ACC112 (cell line): ENCODE measurements at regions not wholly inside any gene's neighbourhood (a gene's known extent, or its start where the extent isn't known, plus 50 kb on each side); places are given as distances from the start of the nearest gene placed in this dataset.

Experiments used
- H2AFZ ChIP-seq: fragments of 200-600 bp; sonication (generic); one replicate; pipeline ENCODE4 v1.6.0; 2017; ENCODE audit warnings: antibody characterized with exemption, low read length; ENCODE audit not compliant: unreplicated experiment
- H3K27ac ChIP-seq: fragments of 200-600 bp; sonication (generic); 2 replicates; pipeline ENCODE4 v1.5.1; 2014; ENCODE audit warnings: low read depth, mild to moderate bottlenecking, antibody characterized with exemption, low read length, moderate library complexity
- H3K27me3 ChIP-seq: fragments of 200-600 bp; sonication (generic); 2 replicates; pipeline ENCODE4 v1.6.1; 2014; ENCODE audit warnings: mild to moderate bottlenecking, antibody characterized with exemption, low read length, moderate library complexity, mixed read lengths; ENCODE audit not compliant: insufficient read depth
- H3K36me3 ChIP-seq: fragments of 200-600 bp; sonication (generic); 2 replicates; pipeline ENCODE4 v1.6.1; 2016; ENCODE audit warnings: mild to moderate bottlenecking, antibody characterized with exemption, low read length, moderate library complexity, mixed read lengths; ENCODE audit not compliant: insufficient read depth
- H3K4me1 ChIP-seq: fragments of 200-600 bp; sonication (generic); one replicate; pipeline ENCODE4 v1.6.1; 2016; ENCODE audit warnings: low read length, mixed read lengths; ENCODE audit not compliant: insufficient read depth, unreplicated experiment, control insufficient read depth
- H3K4me3 ChIP-seq: fragments of 200-600 bp; sonication (generic); 2 replicates; pipeline ENCODE4 v1.5.1; 2014; ENCODE audit warnings: mild to moderate bottlenecking, low read depth, low read length
- H3K79me2 ChIP-seq: fragments of 200-600 bp; sonication (generic); one replicate; pipeline ENCODE4 v1.6.0; 2016; ENCODE audit warnings: low read length; ENCODE audit not compliant: control insufficient read depth, unreplicated experiment, insufficient read depth

DNA sequence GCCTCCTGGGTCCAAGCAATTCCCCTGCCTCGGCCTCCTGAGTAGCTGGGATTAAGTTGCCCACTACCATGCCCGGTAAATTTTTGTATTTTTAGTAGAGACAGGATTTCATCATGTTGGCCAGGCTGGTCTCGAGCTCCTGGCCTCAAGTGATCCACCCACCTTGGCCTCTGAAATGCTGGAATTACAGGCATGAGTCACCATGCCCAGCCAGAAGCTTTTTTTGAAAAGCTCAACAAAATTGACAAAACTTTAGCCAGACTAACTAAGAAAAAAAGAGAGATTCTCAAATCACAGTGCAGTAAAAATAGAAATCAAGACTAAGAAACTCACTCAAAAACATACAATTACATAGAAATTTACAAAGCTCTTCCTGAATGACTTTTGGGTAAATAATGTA, 420.6 kb downstream of the COL12A1 start:
- H3K4me1 ChIP-seq = no peaks in the 10 kb centered on the region
- no peaks in the 10 kb centered on the region for H3K36me3 ChIP-seq
- no peak overlapping the region for H2AFZ ChIP-seq

DNA sequence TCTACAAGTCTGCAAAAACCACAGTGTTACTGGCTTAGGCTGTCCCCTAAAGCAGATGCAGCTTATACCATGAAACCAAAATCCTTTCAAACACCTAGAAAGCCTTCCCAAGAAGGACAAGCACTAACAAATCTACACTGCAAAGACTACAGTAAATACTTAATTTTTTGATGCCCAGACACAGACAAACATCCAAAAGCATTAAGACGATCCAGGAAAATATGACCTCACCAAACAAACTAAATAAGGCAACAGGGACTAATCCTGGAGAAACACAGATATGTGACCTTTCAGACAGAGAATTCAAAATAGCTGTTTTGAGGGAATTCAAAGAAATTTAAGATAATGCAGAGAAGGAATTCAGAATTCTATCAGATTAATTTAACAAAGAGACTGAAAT, 423.5 kb downstream of the COL12A1 start:
- no peaks in the 10 kb centered on the region for H3K27me3 ChIP-seq
- H3K27ac ChIP-seq = no peak overlapping the region
- no peaks in the 10 kb centered on the region for H3K36me3 ChIP-seq
- no peak overlapping the region for H3K4me3 ChIP-seq
- H2AFZ ChIP-seq = no peak overlapping the region
- no peaks in the 10 kb centered on the region for H3K4me1 ChIP-seq
- no peaks in the 10 kb centered on the region for H3K79me2 ChIP-seq

More for the DNA sequence above, 420.6 kb downstream of the COL12A1 start:
- no peaks in the 10 kb centered on the region for H3K79me2 ChIP-seq
- H3K4me3 ChIP-seq = no peak overlapping the region
- H3K27me3 ChIP-seq = no peaks in the 10 kb centered on the region
- H3K27ac ChIP-seq = no peak overlapping the region

- H3K4me3 ChIP-seq = no peak overlapping the region
Measured at GRCh38 chr6:74780831-74781230, 425.0 kb downstream of the COL12A1 start.

GRCh38 chr6:74768738-74769137, 437.1 kb downstream of the COL12A1 start:
- Histone ChIP-seq H3K4me1 (no peaks in the 10 kb centered on the region), H3K27ac (no peak overlapping the region), H3K4me3 (no peak overlapping the region), H3K27me3 (no peaks in the 10 kb centered on the region), H3K36me3 (no peaks in the 10 kb centered on the region), H3K79me2 (no peaks in the 10 kb centered on the region), H2AFZ (no peak overlapping the region)

More at GRCh38 chr6:74780831-74781230, 425.0 kb downstream of the COL12A1 start:
- no peaks in the 10 kb centered on the region for H3K79me2 ChIP-seq
- no peak overlapping the region for H3K27ac ChIP-seq
- no peaks in the 10 kb centered on the region for H3K36me3 ChIP-seq
- no peak overlapping the region for H2AFZ ChIP-seq
- H3K4me1 ChIP-seq = no peaks in the 10 kb centered on the region
- no peaks in the 10 kb centered on the region for H3K27me3 ChIP-seq

- no peaks in the 10 kb centered on the region for H3K4me1 ChIP-seq
- no peaks in the 10 kb centered on the region for H3K36me3 ChIP-seq
- no peaks in the 10 kb centered on the region for H3K79me2 ChIP-seq
- no peak overlapping the region for H2AFZ ChIP-seq
- H3K27me3 ChIP-seq = no peaks in the 10 kb centered on the region
- H3K27ac ChIP-seq = no peak overlapping the region
- no peak overlapping the region for H3K4me3 ChIP-seq
Measured at GRCh38 chr6:74768120-74768519, 437.7 kb downstream of the COL12A1 start.

DNA sequence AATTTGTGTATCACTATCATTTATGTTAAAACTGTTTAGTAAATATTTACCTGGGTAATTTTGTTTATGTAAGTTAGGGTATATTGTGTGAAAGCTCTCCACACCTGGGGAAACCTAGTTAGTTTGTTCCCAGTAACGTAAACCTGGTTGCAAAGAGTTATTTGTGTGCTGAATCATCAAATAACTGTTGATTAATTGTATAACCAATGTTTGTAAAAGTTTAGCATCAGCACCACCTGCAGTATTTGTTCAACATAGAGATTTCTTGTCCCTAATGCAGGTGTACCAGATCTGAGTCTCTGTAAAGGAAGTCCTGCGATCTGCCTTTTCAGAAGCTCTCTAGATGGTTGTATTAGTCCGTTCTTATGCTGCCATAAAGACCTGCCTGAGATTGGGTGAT, 440.4 kb downstream of the COL12A1 start:
- Histone ChIP-seq H3K27me3 (no peaks in the 10 kb centered on the region), H2AFZ (no peak overlapping the region), H3K4me1 (no peaks in the 10 kb centered on the region), H3K36me3 (no peaks in the 10 kb centered on the region), H3K4me3 (no peak overlapping the region), H3K79me2 (no peaks in the 10 kb centered on the region), H3K27ac (no peak overlapping the region)

DNA sequence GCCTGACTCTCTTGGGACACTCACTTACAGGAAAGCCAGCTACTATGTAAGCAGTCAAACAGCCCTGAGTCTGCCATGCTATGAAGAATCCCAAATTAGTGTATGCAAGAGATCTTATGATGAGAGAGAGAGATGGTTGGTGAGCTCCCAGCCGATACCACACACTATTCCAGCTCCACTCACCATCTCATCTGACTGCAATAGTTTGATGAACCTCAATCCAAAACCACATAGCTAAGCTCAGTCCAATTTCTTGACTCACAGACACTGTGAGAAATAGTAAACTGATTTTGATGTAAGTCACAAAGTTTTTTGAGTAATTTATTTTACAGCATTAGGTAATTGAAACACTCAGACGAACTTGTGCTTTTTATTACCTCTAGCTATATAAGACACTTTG, 441.4 kb downstream of the COL12A1 start:
- no peaks in the 10 kb centered on the region for H3K27me3 ChIP-seq
- no peaks in the 10 kb centered on the region for H3K4me1 ChIP-seq
- no peaks in the 10 kb centered on the region for H3K36me3 ChIP-seq
- H3K4me3 ChIP-seq = no peak overlapping the region
- H3K27ac ChIP-seq = no peak overlapping the region
- H2AFZ ChIP-seq = no peak overlapping the region
- no peaks in the 10 kb centered on the region for H3K79me2 ChIP-seq

- no peaks in the 10 kb centered on the region for H3K36me3 ChIP-seq
- H3K79me2 ChIP-seq = no peaks in the 10 kb centered on the region
- H2AFZ ChIP-seq = no peak overlapping the region
- H3K4me1 ChIP-seq = no peaks in the 10 kb centered on the region
- no peak overlapping the region for H3K27ac ChIP-seq
- no peak overlapping the region for H3K4me3 ChIP-seq
- no peaks in the 10 kb centered on the region for H3K27me3 ChIP-seq
Measured at GRCh38 chr6:74762841-74763240, 443.0 kb downstream of the COL12A1 start.

DNA sequence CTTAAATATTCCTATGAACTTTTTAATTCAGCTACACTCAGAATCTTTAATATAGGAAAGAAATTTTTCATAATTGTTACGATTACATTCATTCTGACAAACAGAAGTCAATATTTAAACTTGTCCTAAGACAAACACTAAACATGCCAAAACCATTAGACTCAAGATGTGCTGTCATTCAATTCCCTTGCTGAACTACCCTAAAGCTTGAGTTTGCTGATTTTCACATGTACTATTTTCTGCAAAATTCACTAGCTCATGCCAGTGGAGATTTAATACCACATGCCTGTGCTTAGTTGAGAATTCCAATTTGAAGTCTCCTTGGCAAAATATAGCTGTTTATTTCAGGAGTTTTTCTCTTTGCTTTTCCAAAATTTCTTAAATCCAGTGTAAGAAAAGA, 448.0 kb downstream of the COL12A1 start:
- no peak overlapping the region for H3K4me3 ChIP-seq
- H3K79me2 ChIP-seq = no peaks in the 10 kb centered on the region
- no peaks in the 10 kb centered on the region for H3K27me3 ChIP-seq
- H3K36me3 ChIP-seq = no peaks in the 10 kb centered on the region
- no peak overlapping the region for H3K27ac ChIP-seq
- H3K4me1 ChIP-seq = no peaks in the 10 kb centered on the region
- no peak overlapping the region for H2AFZ ChIP-seq

GRCh38 chr6:74756923-74757322, 448.9 kb downstream of the COL12A1 start:
- Histone ChIP-seq H3K36me3 (no peaks in the 10 kb centered on the region), H2AFZ (no peak overlapping the region), H3K79me2 (no peaks in the 10 kb centered on the region), H3K27ac (no peak overlapping the region), H3K4me3 (no peak overlapping the region), H3K27me3 (no peaks in the 10 kb centered on the region), H3K4me1 (no peaks in the 10 kb centered on the region)

- Histone ChIP-seq H3K27ac (no peak overlapping the region), H3K4me1 (no peaks in the 10 kb centered on the region), H3K27me3 (no peaks in the 10 kb centered on the region), H2AFZ (no peak overlapping the region), H3K36me3 (no peaks in the 10 kb centered on the region), H3K4me3 (no peak overlapping the region), H3K79me2 (no peaks in the 10 kb centered on the region)
Measured at GRCh38 chr6:74755778-74756177, 450.1 kb downstream of the COL12A1 start.
